GM23248 (cell line): ENCODE measurements at regions not wholly inside any gene's neighbourhood (a gene's known extent, or its start where the extent isn't known, plus 50 kb on each side); places are given as distances from the start of the nearest gene placed in this dataset.

ENCODE experiments used
- DNase-seq: peaks from one replicate; pipeline ENCODE4 v3.0.0-alpha.2; 2015
- H2AFZ ChIP-seq: fragments of 200-600 bp; sonication (generic); 2 replicates; pipeline ENCODE4 v1.6.1; 2016; ENCODE audit warnings: antibody characterized with exemption
- H3F3A ChIP-seq: fragments of 200-600 bp; sonication (generic); 2 replicates; pipeline ENCODE4 v1.6.1; 2016; ENCODE audit warnings: mild to moderate bottlenecking, antibody characterized with exemption, mixed run types; ENCODE audit not compliant: insufficient read depth
- H3K27ac ChIP-seq: fragments of 200-600 bp; sonication (generic); 2 replicates; pipeline ENCODE4 v1.5.1; 2016; ENCODE audit warnings: mild to moderate bottlenecking
- H3K27me3 ChIP-seq: fragments of 200-600 bp; sonication (generic); replicated peaks from 2 replicates; pipeline ENCODE4 v1.6.1; 2016; ENCODE audit warnings: mild to moderate bottlenecking; ENCODE audit not compliant: insufficient read depth
- H3K36me3 ChIP-seq: fragments of 200-600 bp; sonication (generic); 2 replicates; pipeline ENCODE4 v1.6.1; 2016; ENCODE audit warnings: low read depth, mild to moderate bottlenecking
- H3K4me1 ChIP-seq: fragments of 200-600 bp; sonication (generic); 2 replicates; pipeline ENCODE4 v1.6.1; 2016; ENCODE audit warnings: mild to moderate bottlenecking; ENCODE audit not compliant: insufficient read depth
- H3K4me2 ChIP-seq: fragments of 200-600 bp; sonication (generic); one replicate; pipeline ENCODE4 v1.6.1; 2016; ENCODE audit warnings: mild to moderate bottlenecking; ENCODE audit not compliant: unreplicated experiment
- H3K4me3 ChIP-seq: fragments of 200-600 bp; sonication (generic); 2 replicates; pipeline ENCODE4 v1.5.1; 2016; ENCODE audit warnings: mild to moderate bottlenecking
- H3K79me2 ChIP-seq: fragments of 200-600 bp; sonication (generic); 2 replicates; pipeline ENCODE4 v1.6.1; 2016; ENCODE audit warnings: mild to moderate bottlenecking; ENCODE audit not compliant: insufficient read depth
- H3K9ac ChIP-seq: fragments of 200-600 bp; sonication (generic); 2 replicates; pipeline ENCODE4 v1.6.1; 2016; ENCODE audit warnings: mild to moderate bottlenecking
- H3K9me2 ChIP-seq: fragments of 200-600 bp; sonication (generic); 2 replicates; pipeline ENCODE4 v1.6.1; 2016; ENCODE audit warnings: mixed run types, mild to moderate bottlenecking, moderate library complexity; ENCODE audit not compliant: insufficient read depth
- H3K9me3 ChIP-seq: fragments of 200-600 bp; sonication (generic); one replicate; pipeline ENCODE4 v1.6.1; 2017; ENCODE audit warnings: low read depth
- H4K20me1 ChIP-seq: fragments of 200-600 bp; sonication (generic); 2 replicates; pipeline ENCODE4 v1.6.0; 2016; ENCODE audit not compliant: insufficient read depth
- EZH2 ChIP-seq: fragments of 200-600 bp; sonication (generic); IDR thresholded peaks from 2 replicates; pipeline ENCODE4 v1.6.1; 2018; ENCODE audit warnings: antibody characterized with exemption, mild to moderate bottlenecking; ENCODE audit not compliant: insufficient read depth, poor library complexity, severe bottlenecking
- EZH2phosphoT487 ChIP-seq: fragments of 200-600 bp; sonication (generic); IDR thresholded peaks from 2 replicates; pipeline ENCODE4 v1.6.1; 2018; ENCODE audit warnings: antibody characterized with exemption, moderate library complexity, mild to moderate bottlenecking, low read depth; ENCODE audit not compliant: insufficient read depth
- WGBS, 2 experiments: methylation state at CpG; one replicate each; pipeline ENCODE4 v1.1.6; 2015 to 2017; ENCODE audit warnings: low lambda C conversion rate in 2 of 2, low coverage in 1 of 2; ENCODE audit errors: missing lambda C conversion rate in 2 of 2; 5-methylcytosine and 5-hydroxymethylcytosine counted together
- in situ Hi-C: fragments of 300-500 bp; cut with MboI; formaldehyde crosslinking; loops from 2 replicates; pipeline ENCODE4 v1.15.0; 2020

DNA sequence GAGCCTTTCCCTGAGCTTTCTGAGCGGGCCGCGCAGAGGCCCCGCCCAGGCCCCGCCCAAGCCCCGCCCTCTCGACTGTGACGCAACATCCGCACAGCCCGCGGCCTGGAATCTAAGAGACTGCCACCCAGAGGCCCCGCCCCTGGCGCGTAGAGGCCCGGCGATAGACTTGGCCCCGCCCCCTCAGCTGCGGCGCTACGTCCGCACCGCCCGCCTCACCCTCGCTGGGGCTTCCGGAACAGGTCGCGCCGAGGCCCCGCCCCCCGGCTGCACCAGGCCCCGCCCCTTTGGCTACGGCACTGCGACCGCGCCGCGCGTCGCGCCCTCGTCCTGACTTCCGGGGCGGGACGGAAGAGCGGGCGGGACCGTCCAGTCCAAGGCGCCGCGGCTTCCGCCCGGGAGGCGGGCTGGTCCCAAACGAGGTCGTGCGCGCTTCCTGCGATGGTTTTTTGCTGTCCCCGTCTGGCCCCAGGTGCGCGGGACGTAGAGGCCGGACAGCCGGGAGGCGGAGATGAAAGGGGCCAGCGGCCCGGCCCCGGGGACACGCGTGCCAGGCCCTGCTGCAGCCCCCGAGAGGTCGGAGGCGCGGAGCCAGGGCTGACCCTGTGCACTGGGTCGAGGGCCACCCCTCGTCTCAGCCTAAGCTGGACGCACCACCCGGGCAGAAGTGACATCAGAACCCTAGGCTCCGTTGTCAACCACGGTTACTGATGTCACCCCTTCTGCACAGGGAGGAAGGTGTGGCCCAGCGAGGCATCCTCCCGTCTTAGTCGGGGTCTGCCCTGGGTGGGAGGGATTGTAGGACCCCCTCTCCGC, 59.0 kb upstream of the WNT7B start:
- peaks cover 9% of the 10 kb centered on the region for H3K4me1 ChIP-seq
- no peaks in the 10 kb centered on the region for H3K9me2 ChIP-seq
- H3K27ac ChIP-seq, result peak overlapping the region; percentile 83
- peak overlapping the region; percentile 73 for H3K4me2 ChIP-seq
- H3K27me3 ChIP-seq, result no peaks in the 10 kb centered on the region
- in situ Hi-C loops, result no loop called here
- 1% methylated on average over 27 to 72 of the region's 84 CpGs for WGBS, 2 experiments
- H3K9me3 ChIP-seq, result no peaks in the 10 kb centered on the region
- H3K36me3 ChIP-seq, result no peaks in the 10 kb centered on the region
- peak overlapping the region; percentile 45 for H2AFZ ChIP-seq
- no peak for TF ChIP-seq EZH2
- TF ChIP-seq EZH2phosphoT487, result no peak
- DNase-seq, result peak; percentile 100
- H3F3A ChIP-seq, result peaks cover 10% of the 10 kb centered on the region
- H4K20me1 ChIP-seq, result no peaks in the 10 kb centered on the region
- peak overlapping the region; percentile 81 for H3K4me3 ChIP-seq
- peaks cover 41% of the 10 kb centered on the region for H3K79me2 ChIP-seq
- peak overlapping the region; percentile 92 for H3K9ac ChIP-seq

DNA sequence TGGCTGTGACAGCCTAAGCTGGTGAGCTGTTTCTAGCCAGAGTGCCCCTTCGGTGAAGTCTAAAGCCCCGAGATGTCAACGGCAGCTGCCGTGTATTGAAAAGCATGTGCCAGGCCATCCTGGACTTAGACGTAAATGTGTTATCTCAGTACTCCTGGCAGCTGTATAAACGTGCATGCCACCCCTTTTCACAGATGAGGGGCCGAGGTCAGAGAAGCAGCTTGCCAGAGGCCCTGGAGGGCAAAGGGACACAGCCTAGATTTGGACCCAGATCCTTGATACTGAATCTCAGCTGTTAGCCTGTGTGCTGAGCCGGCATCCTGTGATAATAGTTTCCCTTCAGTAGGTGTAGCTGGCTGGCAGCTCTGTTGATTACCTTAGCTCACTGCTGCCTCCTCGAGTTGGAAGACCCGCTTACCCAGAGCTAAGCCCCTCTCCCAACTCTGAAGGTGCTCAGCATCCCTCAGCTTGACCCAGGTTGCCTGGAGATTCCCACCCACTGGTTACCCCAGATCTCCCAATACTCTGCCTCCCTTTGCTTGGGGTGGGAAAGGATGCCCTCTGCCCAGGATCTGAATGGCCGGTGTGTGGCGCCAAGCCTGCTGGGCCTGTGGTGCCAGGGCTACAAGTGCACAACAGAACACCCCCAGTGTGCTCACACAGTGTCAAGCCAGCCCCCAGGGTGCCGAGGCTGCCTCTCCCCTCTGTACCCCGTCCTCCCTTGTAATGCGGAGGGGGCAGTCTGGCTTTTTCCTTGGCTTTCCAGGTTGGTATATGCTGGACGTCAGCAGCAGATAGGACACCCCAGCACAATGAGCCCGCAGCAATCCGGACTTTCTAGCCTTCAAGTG, 59.8 kb upstream of the WNT7B start:
- peak overlapping the region; percentile 45 for H2AFZ ChIP-seq
- in situ Hi-C loops, result no loop called here
- DNase-seq, result peak; percentile 44
- peak overlapping the region; percentile 81 for H3K4me3 ChIP-seq
- H3K4me1 ChIP-seq, result peaks cover 9% of the 10 kb centered on the region
- TF ChIP-seq EZH2 (no peak), EZH2phosphoT487 (no peak)
- peaks cover 50% of the 10 kb centered on the region for H3K79me2 ChIP-seq
- no peaks in the 10 kb centered on the region for H3K27me3 ChIP-seq
- 46 to 47% methylated on average over 18 of the region's 18 CpGs for WGBS, 2 experiments
- no peaks in the 10 kb centered on the region for H3K36me3 ChIP-seq
- peak overlapping the region; percentile 91 for H3K9ac ChIP-seq
- H3F3A ChIP-seq, result peaks cover 10% of the 10 kb centered on the region
- no peaks in the 10 kb centered on the region for H3K9me2 ChIP-seq
- no peaks in the 10 kb centered on the region for H3K9me3 ChIP-seq
- peak overlapping the region; percentile 83 for H3K27ac ChIP-seq
- H4K20me1 ChIP-seq, result no peaks in the 10 kb centered on the region
- peak overlapping the region; percentile 73 for H3K4me2 ChIP-seq

- H3K79me2 ChIP-seq, result peaks cover 63% of the 10 kb centered on the region
- no peak overlapping the region for H2AFZ ChIP-seq
- TF ChIP-seq EZH2phosphoT487, result no peak
- no peak for TF ChIP-seq EZH2
- no peaks in the 10 kb centered on the region for H4K20me1 ChIP-seq
- no peak overlapping the region for H3K9ac ChIP-seq
- H3K4me2 ChIP-seq, result no peak overlapping the region
- peaks cover 15% of the 10 kb centered on the region for H3K4me1 ChIP-seq
- H3K4me3 ChIP-seq, result no peak overlapping the region
- H3K36me3 ChIP-seq, result no peaks in the 10 kb centered on the region
- peaks cover 5% of the 10 kb centered on the region for H3F3A ChIP-seq
- H3K27ac ChIP-seq, result no peak overlapping the region
- no peaks in the 10 kb centered on the region for H3K27me3 ChIP-seq
- in situ Hi-C loops, result no loop called here
- H3K9me2 ChIP-seq, result no peaks in the 10 kb centered on the region
- H3K9me3 ChIP-seq, result no peaks in the 10 kb centered on the region
- no peak for DNase-seq
- 69 to 72% methylated on average over 2 of the region's 2 CpGs for WGBS, 2 experiments
Observed at GRCh38 chr22:46038174-46038487, 61.2 kb upstream of the WNT7B start.

DNA sequence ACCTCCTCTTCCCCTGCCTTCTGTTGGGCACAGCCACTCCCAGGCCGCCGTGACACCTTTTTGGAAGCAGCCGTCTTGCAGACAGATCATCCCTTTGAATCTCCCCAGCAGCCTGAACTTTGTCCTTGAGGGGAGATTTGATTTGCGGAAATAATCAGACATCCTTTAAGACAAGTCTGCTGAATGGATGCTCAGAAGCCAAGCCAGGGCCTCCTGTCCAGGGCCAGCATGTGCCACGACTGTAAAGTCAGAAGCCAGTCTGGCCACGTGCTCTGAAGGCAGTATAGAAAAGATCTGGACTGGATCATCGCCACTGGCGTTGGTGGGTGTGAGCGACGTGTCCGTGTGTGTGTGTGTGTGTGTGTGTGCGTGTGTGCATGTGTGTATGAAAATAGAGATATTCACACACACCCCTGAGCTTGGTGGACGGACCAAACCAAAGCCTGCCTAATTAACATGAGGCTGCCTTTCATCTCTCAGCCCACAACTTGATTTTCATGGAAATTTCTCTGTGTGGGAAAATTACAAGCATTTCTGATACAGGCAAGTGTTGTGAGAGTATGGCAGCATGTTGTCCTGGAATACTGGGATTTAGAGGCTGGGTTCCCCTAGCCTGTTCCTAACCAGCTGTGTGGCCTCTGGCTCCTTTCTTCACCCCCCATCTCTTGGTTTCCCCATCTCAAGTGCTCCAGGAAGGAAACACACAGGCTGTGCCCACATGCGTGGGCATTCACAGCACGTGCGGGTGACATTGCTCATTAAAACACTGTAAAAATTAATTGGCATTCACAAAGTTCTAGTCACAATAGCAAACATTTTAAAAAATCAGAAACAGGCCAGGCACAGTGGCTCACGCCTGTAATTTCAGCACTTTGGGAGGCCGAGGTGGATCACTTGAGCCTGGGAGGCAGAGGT, 61.8 kb upstream of the WNT7B start:
- Histone ChIP-seq H4K20me1 (no peaks in the 10 kb centered on the region), H3K4me3 (no peak overlapping the region), H3K4me1 (peaks cover 21% of the 10 kb centered on the region), H3K27me3 (no peaks in the 10 kb centered on the region), H2AFZ (no peak overlapping the region), H3K9me2 (no peaks in the 10 kb centered on the region), H3K27ac (no peak overlapping the region), H3F3A (0 out of 2 replicates have a peak, but pooled peaks cover under 1% of the 10 kb centered on the region), H3K4me2 (no peak overlapping the region), H3K36me3 (no peaks in the 10 kb centered on the region), H3K9me3 (no peaks in the 10 kb centered on the region), H3K9ac (no peak overlapping the region), H3K79me2 (peaks cover 70% of the 10 kb centered on the region)
- TF ChIP-seq EZH2 (no peak), EZH2phosphoT487 (no peak)
- in situ Hi-C loops, result no loop called here
- 62 to 64% methylated on average over 18 of the region's 18 CpGs for WGBS, 2 experiments
- no peak for DNase-seq
